OCI-LY7 (cell line): ENCODE measurements at regions not wholly inside any gene's neighbourhood (a gene's known extent, or its start where the extent isn't known, plus 50 kb on each side); places are given as distances from the start of the nearest gene placed in this dataset.

Experiments
- BruUV-seq: library from RNA; stranded (reverse); fragments of 400-500 nt; replicated peaks from 2 replicates; lab custom pipeline; 2021; lab: Mats Ljungman, UMichigan
- CTCF ChIA-PET: fragments of 300-600 bp; sonication (Branson Sonifier 250); formaldehyde crosslinking; loops from one replicate; lab custom pipeline; 2022; ENCODE audit warnings: antibody characterized with exemption; ENCODE audit not compliant: unreplicated experiment; lab: Charles Lee
- POLR2A ChIA-PET: fragments of 300-600 bp; sonication (Branson Sonifier 250); formaldehyde crosslinking; loops from one replicate; lab custom pipeline; 2022; ENCODE audit warnings: antibody characterized with exemption; lab: Charles Lee
- DNase-seq: peaks from one replicate; pipeline ENCODE4 v3.0.0-alpha.2; 2015; ENCODE audit warnings: low spot score
- H2AFZ ChIP-seq: fragments of 200-600 bp; sonication (generic), shearing (Covaris generic); 2 replicates; pipeline ENCODE4 v1.6.1; 2014; ENCODE audit warnings: mild to moderate bottlenecking, antibody characterized with exemption, low read length, moderate library complexity
- H3K27ac ChIP-seq: fragments of 200-600 bp; sonication (generic); 2 replicates; pipeline ENCODE4 v1.5.1; 2014; ENCODE audit warnings: mixed run types, low read depth, mild to moderate bottlenecking, moderate library complexity, low read length, inconsistent platforms; ENCODE audit not compliant: poor library complexity, severe bottlenecking
- H3K36me3 ChIP-seq: fragments of 200-600 bp; sonication (generic); 2 replicates; pipeline ENCODE4 v1.6.1; 2014; ENCODE audit warnings: mild to moderate bottlenecking, antibody characterized with exemption, low read length, moderate library complexity, mixed read lengths; ENCODE audit not compliant: insufficient read depth
- H3K4me1 ChIP-seq: fragments of 200-600 bp; sonication (generic); 2 replicates; pipeline ENCODE4 v1.5.1; 2014; ENCODE audit warnings: mild to moderate bottlenecking, low read length; ENCODE audit not compliant: insufficient read depth, poor library complexity, severe bottlenecking
- H3K4me2 ChIP-seq: fragments of 200-600 bp; sonication (generic); 2 replicates; pipeline ENCODE4 v1.6.1; 2014; ENCODE audit warnings: mild to moderate bottlenecking, low read length
- H3K4me3 ChIP-seq: fragments of 200-600 bp; sonication (generic); 2 replicates; pipeline ENCODE4 v1.5.1; 2014; ENCODE audit warnings: mild to moderate bottlenecking, low read depth, low read length; ENCODE audit not compliant: poor library complexity, severe bottlenecking
- H3K79me2 ChIP-seq: fragments of 200-600 bp; sonication (generic); 2 replicates; pipeline ENCODE4 v1.6.1; 2016; ENCODE audit warnings: low read depth, mild to moderate bottlenecking, low read length, moderate library complexity, mixed read lengths; ENCODE audit not compliant: insufficient read depth
- H3K9me2 ChIP-seq: fragments of 200-600 bp; sonication (generic); 2 replicates; pipeline ENCODE4 v1.6.1; 2016; ENCODE audit warnings: mild to moderate bottlenecking, low read length, mixed read lengths; ENCODE audit not compliant: insufficient read depth
- H3K9me3 ChIP-seq: fragments of 200-600 bp; sonication (generic); 2 replicates; pipeline ENCODE4 v1.6.1; 2014; ENCODE audit warnings: mild to moderate bottlenecking, mixed run types, low read length, mixed read lengths
- H4K20me1 ChIP-seq: fragments of 200-600 bp; sonication (generic); 2 replicates; pipeline ENCODE4 v1.6.1; 2014; ENCODE audit warnings: mild to moderate bottlenecking, antibody characterized with exemption, low read length, moderate library complexity, mixed read lengths; ENCODE audit not compliant: insufficient read depth
- EZH2phosphoT487 ChIP-seq: fragments of 200-600 bp; sonication (generic); IDR thresholded peaks from 2 replicates; pipeline ENCODE4 v1.6.1; 2018; ENCODE audit warnings: low read depth, borderline replicate concordance, mild to moderate bottlenecking, mixed run types, antibody characterized with exemption, low read length, moderate library complexity, mixed read lengths
- intact Hi-C: fragments of 100-400 bp; cut with micrococcal nuclease; formaldehyde crosslinking; loops from one replicate; pipeline ENCODE4 v1.10.0; 2022; ENCODE audit not compliant: unreplicated experiment
- TF ChIP-seq, protein P1 (sequence below): fragments of 200-600 bp; sonication (generic); conservative IDR thresholded peaks from 2 replicates; pipeline ENCODE4 v1.5.1; 2014; ENCODE audit warnings: mild to moderate bottlenecking, antibody characterized with exemption, low read length, moderate library complexity, mixed read lengths

- ChIA-PET CTCF (no interaction called here), POLR2A (no interaction called here)
- Histone ChIP-seq H3K4me1 (no peaks in the 10 kb centered on the region), H3K27ac (no peak overlapping the region), H4K20me1 (no peaks in the 10 kb centered on the region), H3K9me2 (0 out of 2 replicates have a peak, but pooled peaks cover 4% of the 10 kb centered on the region), H3K36me3 (no peaks in the 10 kb centered on the region), H3K4me2 (no peak overlapping the region), H3K79me2 (no peaks in the 10 kb centered on the region), H2AFZ (no peak overlapping the region), H3K4me3 (no peak overlapping the region), H3K9me3 (no peaks in the 10 kb centered on the region)
- DNase-seq, result no peak
- no peak for TF ChIP-seq EZH2phosphoT487
- TF ChIP-seq, protein P1, sequence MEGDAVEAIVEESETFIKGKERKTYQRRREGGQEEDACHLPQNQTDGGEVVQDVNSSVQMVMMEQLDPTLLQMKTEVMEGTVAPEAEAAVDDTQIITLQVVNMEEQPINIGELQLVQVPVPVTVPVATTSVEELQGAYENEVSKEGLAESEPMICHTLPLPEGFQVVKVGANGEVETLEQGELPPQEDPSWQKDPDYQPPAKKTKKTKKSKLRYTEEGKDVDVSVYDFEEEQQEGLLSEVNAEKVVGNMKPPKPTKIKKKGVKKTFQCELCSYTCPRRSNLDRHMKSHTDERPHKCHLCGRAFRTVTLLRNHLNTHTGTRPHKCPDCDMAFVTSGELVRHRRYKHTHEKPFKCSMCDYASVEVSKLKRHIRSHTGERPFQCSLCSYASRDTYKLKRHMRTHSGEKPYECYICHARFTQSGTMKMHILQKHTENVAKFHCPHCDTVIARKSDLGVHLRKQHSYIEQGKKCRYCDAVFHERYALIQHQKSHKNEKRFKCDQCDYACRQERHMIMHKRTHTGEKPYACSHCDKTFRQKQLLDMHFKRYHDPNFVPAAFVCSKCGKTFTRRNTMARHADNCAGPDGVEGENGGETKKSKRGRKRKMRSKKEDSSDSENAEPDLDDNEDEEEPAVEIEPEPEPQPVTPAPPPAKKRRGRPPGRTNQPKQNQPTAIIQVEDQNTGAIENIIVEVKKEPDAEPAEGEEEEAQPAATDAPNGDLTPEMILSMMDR, result no peak
- intact Hi-C loops, result no loop called here
- no TSS peak for BruUV-seq
These were observed 482.0 kb upstream of the CHST9 start for GRCh38 chr18:27667064-27667463.

GRCh38 chr18:27666016-27666415 lies 480.9 kb upstream of the CHST9 start:
- no peaks in the 10 kb centered on the region for H3K9me3 ChIP-seq
- no peak overlapping the region for H3K27ac ChIP-seq
- no peak for TF ChIP-seq EZH2phosphoT487
- TF ChIP-seq, protein P1, result no peak
- ChIA-PET CTCF (no interaction called here), POLR2A (interaction anchor here (1.1 kb wide), 1 partner anchor 9 kb away, joined by 4 read pairs; no protein-coding TSS in a partner anchor)
- no peak overlapping the region for H2AFZ ChIP-seq
- no peaks in the 10 kb centered on the region for H3K79me2 ChIP-seq
- intact Hi-C loops, result no loop called here
- no TSS peak for BruUV-seq
- no peak for DNase-seq
- no peaks in the 10 kb centered on the region for H4K20me1 ChIP-seq
- no peak overlapping the region for H3K4me2 ChIP-seq
- no peaks in the 10 kb centered on the region for H3K4me1 ChIP-seq
- 0 out of 2 replicates have a peak, but pooled peaks cover 4% of the 10 kb centered on the region for H3K9me2 ChIP-seq
- H3K4me3 ChIP-seq, result no peak overlapping the region
- H3K36me3 ChIP-seq, result no peaks in the 10 kb centered on the region

GRCh38 chr18:27665264-27665799 lies 480.2 kb upstream of the CHST9 start:
- Histone ChIP-seq H3K36me3 (no peaks in the 10 kb centered on the region), H2AFZ (no peak overlapping the region), H3K79me2 (no peaks in the 10 kb centered on the region), H3K9me3 (no peaks in the 10 kb centered on the region), H3K27ac (no peak overlapping the region), H3K4me2 (no peak overlapping the region), H3K9me2 (0 out of 2 replicates have a peak, but pooled peaks cover 4% of the 10 kb centered on the region), H3K4me3 (no peak overlapping the region), H4K20me1 (no peaks in the 10 kb centered on the region), H3K4me1 (no peaks in the 10 kb centered on the region)
- BruUV-seq, result no TSS peak
- ChIA-PET POLR2A (interaction anchor here (1.1 kb wide), 1 partner anchor 8 kb away, joined by 4 read pairs; no protein-coding TSS in a partner anchor), CTCF (no interaction called here)
- no peak for TF ChIP-seq EZH2phosphoT487
- TF ChIP-seq, protein P1, result no peak
- DNase-seq, result no peak
- intact Hi-C loops, result no loop called here
